Mucosa of gallbladder (tissue), 1 donor: ENCODE measurements at regions not wholly inside any gene's neighbourhood (a gene's known extent, or its start where the extent isn't known, plus 50 kb on each side); places are given as distances from the start of the nearest gene placed in this dataset.
"Not testable (repeated sequence)": the region's sequence is repeated elsewhere in the genome, so short reads cannot be mapped to it uniquely, and the experiment has no call there.

ENCODE experiments used
- DNase-seq: peaks from one replicate; pipeline ENCODE4 v3.0.0-alpha.2; 2020; ENCODE audit warnings: low spot score
- donor health status: DM: no; HTN: no; CAD: no.

- no peak for DNase-seq
These were observed 604.3 kb upstream of the RBFOX1 start for GRCh38 chr16:6728381-6728780.

- DNase-seq = no peak
These were observed 606.0 kb upstream of the RBFOX1 start for GRCh38 chr16:6726621-6727020.

- no peak for DNase-seq
These were observed 606.9 kb upstream of the RBFOX1 start for GRCh38 chr16:6725634-6726331.

GRCh38 chr16:6725206-6725605 is 607.4 kb upstream of the RBFOX1 start:
- DNase-seq = not testable (repeated sequence)

- DNase-seq = no peak
These were observed 609.9 kb upstream of the RBFOX1 start for GRCh38 chr16:6722786-6723185.

- DNase-seq = no peak
These were observed 618.1 kb upstream of the RBFOX1 start for GRCh38 chr16:6714510-6714909.

- DNase-seq = no peak
These were observed 622.9 kb upstream of the RBFOX1 start for GRCh38 chr16:6709736-6710135.

- no peak for DNase-seq
These were observed 623.9 kb upstream of the RBFOX1 start for GRCh38 chr16:6708576-6709215.

GRCh38 chr16:6704306-6704930 is 628.2 kb upstream of the RBFOX1 start:
- no peak for DNase-seq

- DNase-seq = no peak
These were observed 631.5 kb upstream of the RBFOX1 start for GRCh38 chr16:6701096-6701495.

GRCh38 chr16:6698548-6698947 is 634.1 kb upstream of the RBFOX1 start:
- no peak for DNase-seq

- DNase-seq = no peak
These were observed 637.0 kb upstream of the RBFOX1 start for GRCh38 chr16:6695666-6696065.

- no peak for DNase-seq
These were observed 638.0 kb upstream of the RBFOX1 start for GRCh38 chr16:6694636-6695035.

GRCh38 chr16:6693418-6693817 is 639.2 kb upstream of the RBFOX1 start:
- not testable (repeated sequence) for DNase-seq

- no peak for DNase-seq
These were observed 639.8 kb upstream of the RBFOX1 start for GRCh38 chr16:6692874-6693273.

GRCh38 chr16:6690741-6691140 is 641.9 kb upstream of the RBFOX1 start:
- DNase-seq = no peak

- no peak for DNase-seq
These were observed 643.0 kb upstream of the RBFOX1 start for GRCh38 chr16:6689643-6690042.

- DNase-seq = no peak
These were observed 645.1 kb upstream of the RBFOX1 start for GRCh38 chr16:6687593-6687992.

- DNase-seq = no peak
These were observed 648.5 kb upstream of the RBFOX1 start for GRCh38 chr16:6684076-6684673.

GRCh38 chr16:6682142-6682811 is 650.4 kb upstream of the RBFOX1 start:
- peak; percentile 12 for DNase-seq

- no peak for DNase-seq
These were observed 654.1 kb upstream of the RBFOX1 start for GRCh38 chr16:6678586-6678985.

- DNase-seq = no peak
These were observed 658.6 kb upstream of the RBFOX1 start for GRCh38 chr16:6674071-6674470.
